Activated CD8-positive, alpha-beta T cell treated with anti-CD3 and anti-CD28 coated beads, Interleukin-2, amount 10 ng/mL, durations not matched to agents 7 days and 5 days (primary cell): ENCODE measurements at regions not wholly inside any gene's neighbourhood (a gene's known extent, or its start where the extent isn't known, plus 50 kb on each side); places are given as distances from the start of the nearest gene placed in this dataset.
"Not testable (repeated sequence)": the region's sequence is repeated elsewhere in the genome, so short reads cannot be mapped to it uniquely, and the experiment has no call there.

ENCODE experiments used
- ATAC-seq: fragments of 150-1000 bp; cut with Tn5 transposase; one replicate; pipeline ENCODE4 v1.10.0; 2021; ENCODE audit warnings: moderate library complexity
- CTCF ChIA-PET: fragments of 350-600 bp; sonication (Branson Sonifier 250); formaldehyde crosslinking; loops from one replicate; lab custom pipeline; 2021; ENCODE audit warnings: antibody characterized with exemption; lab: Charles Lee
- POLR2A ChIA-PET: fragments of 350-600 bp; sonication (Branson Sonifier 250); formaldehyde crosslinking; loops from one replicate; lab custom pipeline; 2021; ENCODE audit warnings: antibody characterized with exemption; lab: Charles Lee
- DNase-seq: peaks from one replicate; pipeline ENCODE4 v3.0.0-alpha.2; 2020
- H3K27ac Mint-ChIP-seq: one replicate; pipeline ENCODE4 v1.8.0; 2021; ENCODE audit warnings: mild to moderate bottlenecking, mixed read lengths
- H3K27me3 Mint-ChIP-seq: one replicate; pipeline ENCODE4 v1.8.0; 2021; ENCODE audit warnings: low read depth, mixed read lengths
- H3K36me3 Mint-ChIP-seq: one replicate; pipeline ENCODE4 v1.8.0; 2021; ENCODE audit warnings: low read depth, mixed read lengths
- H3K4me1 Mint-ChIP-seq: one replicate; pipeline ENCODE4 v1.8.0; 2021; ENCODE audit warnings: low read depth, mixed read lengths
- H3K4me3 Mint-ChIP-seq: one replicate; pipeline ENCODE4 v1.8.0; 2021; ENCODE audit warnings: mild to moderate bottlenecking, mixed read lengths
- H3K9me3 Mint-ChIP-seq: one replicate; pipeline ENCODE4 v1.8.0; 2022; ENCODE audit warnings: mixed read lengths; ENCODE audit not compliant: insufficient read depth

DNA sequence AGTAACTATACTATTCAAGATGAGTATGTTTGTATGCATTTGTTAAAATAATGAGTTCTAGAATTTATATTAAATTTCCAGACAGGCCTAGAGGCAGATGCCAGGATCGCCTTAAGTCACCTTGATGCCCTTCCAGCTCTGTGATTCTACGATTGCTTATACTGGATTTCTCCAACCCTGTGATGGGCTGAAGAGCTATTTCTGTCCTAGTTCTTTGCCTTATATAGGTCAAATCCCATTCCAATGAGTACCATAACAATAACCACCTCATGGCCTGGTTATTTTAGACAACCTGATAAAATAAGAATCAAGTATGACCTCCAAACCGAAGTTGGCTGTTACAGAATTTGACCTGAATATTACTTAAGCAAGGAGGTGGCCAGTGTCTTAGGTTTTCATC is 79.8 kb upstream of the BLID start:
- no peak for ATAC-seq

DNA sequence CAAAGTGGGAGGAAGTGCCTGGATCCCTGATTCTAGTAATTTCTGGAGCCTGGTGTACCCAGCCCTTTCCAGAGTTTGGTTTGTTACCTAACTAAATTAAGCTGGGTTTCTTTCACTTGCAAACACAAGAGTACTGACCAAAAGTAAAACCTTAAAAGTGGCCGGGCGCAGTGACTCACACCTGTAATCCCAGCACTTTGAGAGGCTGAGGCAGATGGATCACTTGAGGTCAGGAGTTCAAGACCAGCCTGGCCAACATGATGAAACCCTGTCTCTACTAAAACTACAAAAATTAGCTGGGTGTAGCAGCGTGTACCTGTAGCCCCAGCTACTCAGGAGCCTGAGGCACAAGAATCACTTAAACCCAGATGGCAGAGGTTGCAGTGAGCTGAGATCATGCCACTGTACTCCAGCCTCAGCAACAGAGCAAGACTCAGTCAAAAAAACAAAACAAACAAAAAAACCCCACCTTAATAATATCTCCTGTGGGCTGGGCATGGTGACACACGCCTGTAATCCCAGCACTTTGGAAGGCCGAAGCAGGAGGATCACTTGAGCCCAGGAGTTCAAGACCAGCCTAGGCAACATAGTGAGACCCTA is 78.0 kb upstream of the BLID start:
- H3K27ac Mint-ChIP-seq, DNase-seq, H3K36me3 Mint-ChIP-seq, H3K9me3 Mint-ChIP-seq, H3K27me3 Mint-ChIP-seq, POLR2A ChIA-PET, ATAC-seq, H3K4me3 Mint-ChIP-seq, H3K4me1 Mint-ChIP-seq: not testable (repeated sequence)
- CTCF ChIA-PET: interaction anchor here (2.1 kb wide), 1 partner anchor 21 kb away, joined by 6 read pairs; no protein-coding TSS in a partner anchor

More for the DNA sequence above, 79.8 kb upstream of the BLID start:
- DNase-seq: no peak
- Mint-ChIP-seq H3K27ac (no peak overlapping the region), H3K4me3 (no peak overlapping the region), H3K36me3 (no peaks in the 10 kb centered on the region), H3K4me1 (no peaks in the 10 kb centered on the region), H3K9me3 (no peaks in the 10 kb centered on the region), H3K27me3 (no peaks in the 10 kb centered on the region)
- CTCF ChIA-PET: interaction anchor here (2.1 kb wide), 1 partner anchor 19 kb away, joined by 6 read pairs; no protein-coding TSS in a partner anchor
- POLR2A ChIA-PET: interaction anchor here (0.5 kb wide), 1 partner anchor 90 kb away, joined by 3 read pairs; no protein-coding TSS in a partner anchor

DNA sequence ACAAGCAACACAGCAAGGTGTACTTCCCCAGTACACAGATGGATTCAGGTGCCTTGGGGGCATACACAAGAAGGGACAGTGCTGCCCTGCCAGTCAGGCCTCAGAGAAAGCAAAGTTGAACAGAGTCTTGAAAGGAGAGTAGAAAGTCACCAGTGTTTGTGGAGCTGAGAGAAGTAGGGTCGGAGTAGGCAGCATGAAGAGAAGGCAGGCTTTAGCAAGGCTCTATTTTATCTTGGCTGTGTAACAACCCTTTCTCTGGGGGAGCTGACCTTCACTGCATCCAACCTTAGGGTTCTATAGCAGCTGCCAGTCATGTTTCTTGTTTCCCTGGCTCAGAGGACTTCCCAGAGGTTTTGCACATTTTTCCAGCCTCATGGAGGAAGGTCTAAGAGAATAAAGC is 77.4 kb upstream of the BLID start:
- Mint-ChIP-seq H3K4me3 (no peak overlapping the region), H3K4me1 (no peaks in the 10 kb centered on the region), H3K36me3 (no peaks in the 10 kb centered on the region), H3K9me3 (no peaks in the 10 kb centered on the region), H3K27ac (no peak overlapping the region), H3K27me3 (no peaks in the 10 kb centered on the region)
- ATAC-seq: no peak
- ChIA-PET POLR2A (no interaction called here), CTCF (interaction anchor here (2.1 kb wide), 1 partner anchor 22 kb away, joined by 6 read pairs; no protein-coding TSS in a partner anchor)
- DNase-seq: no peak

DNA sequence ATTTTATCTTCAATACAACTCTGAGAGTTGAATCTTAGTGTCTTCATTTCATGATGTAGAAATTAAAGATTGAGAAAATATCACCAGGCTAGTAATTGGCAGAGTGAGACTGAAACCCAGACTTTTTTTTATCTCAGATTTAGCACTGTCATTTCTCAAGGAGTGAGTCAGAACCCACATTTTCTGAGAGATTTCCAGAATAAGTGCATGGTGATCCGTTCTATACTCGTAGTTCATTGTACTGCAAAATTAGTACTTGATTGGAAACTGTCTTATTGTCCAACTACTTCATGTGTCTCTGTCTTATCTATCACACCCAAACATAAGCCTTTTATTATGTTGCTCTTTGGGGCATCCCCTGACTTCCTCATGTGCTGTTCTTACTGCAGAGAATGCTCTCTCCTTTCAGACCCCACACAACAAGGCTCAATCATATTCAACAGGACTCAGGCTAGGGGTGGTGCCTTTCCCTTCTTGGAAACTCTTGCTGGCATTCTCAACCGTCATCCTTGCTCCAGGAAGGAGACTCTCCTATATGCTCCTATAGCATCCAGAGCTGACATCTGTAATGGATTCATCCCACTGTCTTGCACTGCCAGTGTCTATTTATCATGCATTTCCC is 76.7 kb upstream of the BLID start:
- POLR2A ChIA-PET: no interaction called here
- CTCF ChIA-PET: no interaction called here
- H3K27me3 Mint-ChIP-seq: no peaks in the 10 kb centered on the region
- H3K4me3 Mint-ChIP-seq: no peak overlapping the region
- H3K36me3 Mint-ChIP-seq: no peaks in the 10 kb centered on the region
- no peaks in the 10 kb centered on the region for H3K4me1 Mint-ChIP-seq
- no peaks in the 10 kb centered on the region for H3K9me3 Mint-ChIP-seq
- no peak for DNase-seq
- H3K27ac Mint-ChIP-seq: no peak overlapping the region
- no peak for ATAC-seq

DNA sequence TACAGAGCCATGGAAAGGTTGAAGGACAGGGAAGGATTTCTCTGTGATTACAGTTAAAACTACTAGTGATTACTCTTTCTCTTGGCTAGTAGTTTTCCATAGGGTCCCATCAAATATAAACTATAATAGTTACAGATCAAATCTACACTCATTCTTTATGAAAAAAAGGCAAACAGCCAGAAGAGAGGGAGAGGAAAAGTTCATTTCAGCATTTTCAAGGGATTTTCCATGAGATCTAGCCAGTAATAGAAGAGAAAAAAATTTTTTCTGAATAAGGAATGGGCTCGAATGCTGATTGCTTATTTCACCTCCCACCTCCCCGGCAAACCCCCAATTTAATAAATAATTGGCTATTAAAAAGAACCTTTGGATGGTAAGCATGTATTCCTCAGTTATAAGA is 74.8 kb upstream of the BLID start:
- Mint-ChIP-seq H3K4me1 (no peaks in the 10 kb centered on the region), H3K9me3 (no peaks in the 10 kb centered on the region), H3K27me3 (no peaks in the 10 kb centered on the region), H3K4me3 (no peak overlapping the region), H3K27ac (no peak overlapping the region), H3K36me3 (no peaks in the 10 kb centered on the region)
- POLR2A ChIA-PET: no interaction called here
- CTCF ChIA-PET: no interaction called here
- ATAC-seq (no peak), DNase-seq (no peak)

DNA sequence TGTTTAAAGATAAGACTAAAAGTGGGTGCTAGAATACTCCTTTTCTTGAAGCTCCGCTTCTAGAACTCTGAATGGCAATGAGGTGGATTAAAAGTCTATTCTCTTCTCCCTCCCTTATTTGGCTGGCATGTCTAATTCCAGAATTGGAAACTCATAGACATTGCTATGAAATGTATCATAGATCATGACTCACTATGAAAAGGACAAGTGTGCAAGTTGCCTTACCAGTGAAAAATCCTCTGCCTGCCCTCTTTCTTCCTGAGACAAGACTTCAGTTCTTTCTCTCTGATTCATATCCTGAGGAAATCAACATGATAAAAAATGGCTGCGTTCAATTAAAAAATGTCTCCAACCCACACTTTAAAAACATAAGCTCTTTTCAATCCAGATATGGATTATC is 73.2 kb upstream of the BLID start:
- no peaks in the 10 kb centered on the region for H3K36me3 Mint-ChIP-seq
- no peak overlapping the region for H3K4me3 Mint-ChIP-seq
- DNase-seq: no peak
- no peak overlapping the region for H3K27ac Mint-ChIP-seq
- no peaks in the 10 kb centered on the region for H3K9me3 Mint-ChIP-seq
- ChIA-PET POLR2A (interaction anchor here (0.6 kb wide), 1 partner anchor 293 kb away, joined by 3 read pairs; no protein-coding TSS in a partner anchor), CTCF (interaction anchor here (0.6 to 1.1 kb wide), 2 partner anchors 14 to 81 kb away, joined by 3 read pairs; no protein-coding TSS in a partner anchor)
- no peaks in the 10 kb centered on the region for H3K4me1 Mint-ChIP-seq
- no peaks in the 10 kb centered on the region for H3K27me3 Mint-ChIP-seq
- no peak for ATAC-seq

DNA sequence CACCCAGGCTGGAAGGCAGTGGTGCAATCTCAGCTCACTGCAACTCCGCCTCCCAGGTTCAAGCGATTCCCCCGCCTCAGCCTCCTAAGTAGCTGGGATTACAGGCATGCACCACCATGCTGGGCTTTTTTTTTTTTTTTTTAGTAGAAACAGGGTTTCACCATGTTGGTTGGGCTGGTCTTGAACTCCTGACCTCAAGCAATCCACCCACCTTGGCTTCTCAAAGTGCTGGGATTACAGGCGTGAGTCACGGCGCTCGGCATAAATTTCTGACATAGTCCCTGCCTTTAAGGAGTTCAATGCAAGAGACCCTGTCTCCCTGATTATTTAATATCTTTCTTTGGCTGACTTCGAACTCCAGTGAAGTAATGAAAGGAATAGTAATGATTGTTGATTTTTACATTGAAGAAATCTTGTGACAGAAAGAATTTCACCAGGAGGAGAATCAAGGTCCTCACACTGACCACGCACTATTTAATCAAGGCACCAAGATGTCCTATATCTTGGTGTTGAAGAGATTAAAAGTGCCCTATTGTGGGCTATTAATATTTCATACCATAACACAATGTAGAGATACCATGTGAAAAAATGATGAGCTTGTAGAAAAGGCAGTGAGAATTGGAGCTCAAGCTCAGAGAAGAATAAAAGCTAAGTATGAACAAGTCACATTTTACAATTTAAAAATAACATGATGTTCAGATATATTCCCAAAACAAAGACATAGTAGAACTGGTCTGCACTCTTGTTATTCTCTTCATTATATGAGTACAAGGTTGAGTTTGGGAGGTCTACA is 71.6 kb upstream of the BLID start:
- no peaks in the 10 kb centered on the region for H3K36me3 Mint-ChIP-seq
- CTCF ChIA-PET: no interaction called here
- DNase-seq: no peak
- no peaks in the 10 kb centered on the region for H3K27me3 Mint-ChIP-seq
- no peak overlapping the region for H3K27ac Mint-ChIP-seq
- ATAC-seq: no peak
- H3K4me3 Mint-ChIP-seq: no peak overlapping the region
- no peaks in the 10 kb centered on the region for H3K9me3 Mint-ChIP-seq
- POLR2A ChIA-PET: no interaction called here
- H3K4me1 Mint-ChIP-seq: no peaks in the 10 kb centered on the region

DNA sequence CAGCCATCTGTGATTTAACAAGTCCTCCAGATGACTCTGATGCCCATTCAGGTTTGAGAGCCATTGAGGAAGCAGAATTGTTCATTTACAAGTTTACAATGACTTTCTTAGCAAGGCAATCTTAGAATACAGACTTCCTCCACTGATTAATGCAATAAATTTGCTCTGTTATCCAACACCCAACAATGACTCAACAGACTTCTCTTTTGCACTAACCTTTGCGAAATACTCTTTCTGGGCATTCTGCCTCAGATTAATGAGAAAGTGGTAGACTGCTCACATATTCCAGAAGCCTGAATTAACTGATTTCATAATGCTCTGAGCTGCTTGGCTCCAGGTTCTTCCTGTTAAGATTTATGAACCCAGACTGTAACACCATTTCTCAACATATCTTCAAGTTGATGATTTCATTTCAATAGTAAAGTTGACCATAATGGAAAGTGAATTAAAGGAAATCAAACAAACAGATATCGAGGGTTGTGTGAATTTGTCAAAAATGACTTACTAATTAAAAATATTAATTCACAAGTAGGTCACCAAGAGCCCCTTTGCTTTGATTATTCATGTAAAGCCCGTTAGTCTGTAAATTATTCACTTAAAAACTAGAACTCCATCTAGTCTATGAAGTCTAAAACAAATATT is 70.5 kb upstream of the BLID start:
- Mint-ChIP-seq H3K27me3 (peaks cover 3% of the 10 kb centered on the region), H3K36me3 (no peaks in the 10 kb centered on the region), H3K9me3 (no peaks in the 10 kb centered on the region), H3K4me1 (no peaks in the 10 kb centered on the region), H3K27ac (no peak overlapping the region), H3K4me3 (no peak overlapping the region)
- CTCF ChIA-PET: no interaction called here
- POLR2A ChIA-PET: no interaction called here
- ATAC-seq (no peak), DNase-seq (no peak)

DNA sequence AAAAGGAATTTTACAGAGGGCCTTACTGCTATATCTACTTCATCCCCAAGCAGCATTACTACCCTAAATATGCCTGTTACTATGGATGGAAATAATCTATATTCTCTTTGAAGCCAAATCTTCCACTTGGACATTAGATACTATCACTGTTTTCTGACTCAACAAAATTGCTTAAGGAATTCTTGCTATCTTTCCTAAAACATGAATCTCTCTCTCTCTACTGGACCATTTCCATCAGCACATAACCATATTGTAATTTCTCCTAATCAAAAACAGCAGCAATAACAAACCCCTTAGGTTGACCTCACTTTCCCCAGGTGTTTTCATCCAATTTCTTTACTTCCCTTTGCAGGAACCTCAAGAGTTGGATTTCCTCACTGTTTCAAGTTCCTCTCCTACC is 67.9 kb upstream of the BLID start:
- Mint-ChIP-seq H3K9me3 (no peaks in the 10 kb centered on the region), H3K27me3 (peaks cover 3% of the 10 kb centered on the region), H3K4me1 (no peaks in the 10 kb centered on the region), H3K4me3 (no peak overlapping the region), H3K36me3 (no peaks in the 10 kb centered on the region), H3K27ac (no peak overlapping the region)
- ChIA-PET CTCF (no interaction called here), POLR2A (no interaction called here)
- DNase-seq (no peak), ATAC-seq (no peak)

DNA sequence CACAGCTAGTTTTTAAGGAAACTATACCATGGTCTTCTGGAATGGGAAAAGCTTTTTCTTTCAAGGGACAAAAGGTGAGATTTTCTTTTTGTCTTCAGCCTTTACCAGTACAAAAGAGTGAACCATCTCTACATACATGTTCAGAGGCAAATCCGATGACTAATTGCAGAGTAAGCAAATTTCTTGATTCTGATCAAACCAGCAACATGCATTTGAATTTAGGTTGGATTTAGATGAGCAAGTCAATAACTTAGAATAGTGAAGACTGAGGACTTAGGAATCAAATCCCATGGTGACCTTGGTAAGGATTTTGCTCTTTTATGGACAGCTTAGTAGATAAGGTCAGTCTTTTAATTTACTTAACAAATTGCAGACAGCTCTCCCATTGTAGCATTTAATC is 65.9 kb upstream of the BLID start:
- Mint-ChIP-seq H3K9me3 (no peaks in the 10 kb centered on the region), H3K36me3 (no peaks in the 10 kb centered on the region), H3K27ac (no peak overlapping the region), H3K27me3 (peaks cover 3% of the 10 kb centered on the region), H3K4me1 (no peaks in the 10 kb centered on the region), H3K4me3 (no peak overlapping the region)
- CTCF ChIA-PET: no interaction called here
- no peak for DNase-seq
- no peak for ATAC-seq
- POLR2A ChIA-PET: no interaction called here

DNA sequence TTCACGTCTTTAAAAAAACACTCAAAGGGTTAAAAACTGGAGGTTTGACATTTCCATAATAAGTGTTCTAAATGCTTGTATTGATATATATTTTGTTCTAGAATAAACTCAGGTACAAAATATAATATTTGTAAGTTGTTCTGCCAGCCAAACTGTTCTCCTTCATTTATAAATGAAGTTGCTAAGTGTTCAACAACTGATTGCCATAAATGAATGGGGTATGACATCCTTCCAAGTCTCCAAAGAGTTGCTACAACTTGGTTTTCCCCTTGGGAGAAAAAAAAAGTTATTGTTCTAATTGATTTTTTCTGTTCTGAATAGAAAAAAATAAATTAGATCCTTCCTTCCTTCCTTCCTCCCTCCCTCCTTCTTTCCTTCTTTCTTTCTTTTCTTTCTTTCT is 65.4 kb upstream of the BLID start:
- ChIA-PET CTCF (no interaction called here), POLR2A (no interaction called here)
- Mint-ChIP-seq H3K27me3 (peaks cover 3% of the 10 kb centered on the region), H3K9me3 (no peaks in the 10 kb centered on the region), H3K36me3 (no peaks in the 10 kb centered on the region), H3K27ac (no peak overlapping the region), H3K4me1 (no peaks in the 10 kb centered on the region), H3K4me3 (no peak overlapping the region)
- DNase-seq (no peak), ATAC-seq (no peak)
